ENCODE measurements at regions not wholly inside any gene's neighbourhood (a gene's known extent, or its start where the extent isn't known, plus 50 kb on each side); places are given as distances from the start of the nearest gene placed in this dataset.

- no peak for TF ChIP-seq CTCF (conservative IDR thresholded peaks at IDR 0.05; ENCODE audit: low read depth, low read length)
- DNase-seq (ENCODE audit: low read depth), result no peak
- no peak overlapping the region for H3K4me3 ChIP-seq (ENCODE audit: low read length)
These were observed 126.9 kb upstream of the HS3ST2 start for GRCh38 chr16:22687031-22687530.

- TF ChIP-seq CTCF (conservative IDR thresholded peaks at IDR 0.05; ENCODE audit: low read depth, low read length), result no peak
- H3K4me3 ChIP-seq (ENCODE audit: low read length), result no peak overlapping the region
- no peak for DNase-seq (ENCODE audit: low read depth)
These were observed 125.5 kb upstream of the HS3ST2 start for GRCh38 chr16:22688463-22688862.

- no peak for DNase-seq (ENCODE audit: low read depth)
- no peak overlapping the region for H3K4me3 ChIP-seq (ENCODE audit: low read length)
- no peak for TF ChIP-seq CTCF (conservative IDR thresholded peaks at IDR 0.05; ENCODE audit: low read depth, low read length)
These were observed 125.0 kb upstream of the HS3ST2 start for GRCh38 chr16:22688930-22689329.

- no peak overlapping the region for H3K4me3 ChIP-seq (ENCODE audit: low read length)
- DNase-seq (ENCODE audit: low read depth), result no peak
- TF ChIP-seq CTCF (conservative IDR thresholded peaks at IDR 0.05; ENCODE audit: low read depth, low read length), result no peak
These were observed 122.6 kb upstream of the HS3ST2 start for GRCh38 chr16:22691335-22691734.

GRCh38 chr16:22692034-22692433, 121.9 kb upstream of the HS3ST2 start:
- no peak for DNase-seq (ENCODE audit: low read depth)
- no peak overlapping the region for H3K4me3 ChIP-seq (ENCODE audit: low read length)
- TF ChIP-seq CTCF (conservative IDR thresholded peaks at IDR 0.05; ENCODE audit: low read depth, low read length), result no peak

GRCh38 chr16:22692916-22693637, 120.9 kb upstream of the HS3ST2 start:
- TF ChIP-seq CTCF (conservative IDR thresholded peaks at IDR 0.05; ENCODE audit: low read depth, low read length), result no peak
- H3K4me3 ChIP-seq (ENCODE audit: low read length), result no peak overlapping the region
- no peak for DNase-seq (ENCODE audit: low read depth)

- no peak for TF ChIP-seq CTCF (conservative IDR thresholded peaks at IDR 0.05; ENCODE audit: low read depth, low read length)
- H3K4me3 ChIP-seq (ENCODE audit: low read length), result no peak overlapping the region
- no peak for DNase-seq (ENCODE audit: low read depth)
These were observed 120.2 kb upstream of the HS3ST2 start for GRCh38 chr16:22693638-22694340.

All from retinal pigment epithelial cell (primary cell).